ENCODE measurements at regions not wholly inside any gene's neighbourhood (a gene's known extent, or its start where the extent isn't known, plus 50 kb on each side); places are given as distances from the start of the nearest gene placed in this dataset.

GRCh38 chr3:117080872-117081271 lies 371.3 kb downstream of the TUSC7 start:
- in situ Hi-C loops (cut with MboI; ENCODE audit: low pct_ligation_motif_present in 1 of 4, low pct_unique_long_range_greater_than_20kb in 1 of 4, low sequenced_read_pairs in 3 of 4), result no loop called here
- TF ChIP-seq CTCF (IDR thresholded peaks at IDR 0.05), result no peak
- no peak for TF ChIP-seq POLR2AphosphoS5 (IDR thresholded peaks at IDR 0.05)
- TF ChIP-seq POLR2A (IDR thresholded peaks at IDR 0.05), result no peak
- TF ChIP-seq EP300 (IDR thresholded peaks at IDR 0.05; ENCODE audit: low read depth), result no peak
- H3K4me1 ChIP-seq, result no peaks in the 10 kb centered on the region
- H3K27ac ChIP-seq, result no peak overlapping the region
- H3K27me3 ChIP-seq, result no peaks in the 10 kb centered on the region
- DNase-seq, result no peak
- H3K36me3 ChIP-seq, result no peaks in the 10 kb centered on the region
- no peaks in the 10 kb centered on the region for H3K9me3 ChIP-seq
- WGBS, 2 donors (ENCODE audit: low coverage in 1 of 2), result 67 to 68% methylated on average over 1 to 2 of the region's 2 CpGs
- no peak overlapping the region for H3K4me3 ChIP-seq
- intact Hi-C loops (cut with DNase I; ENCODE audit: low total_unique reads), result no loop called here

DNA sequence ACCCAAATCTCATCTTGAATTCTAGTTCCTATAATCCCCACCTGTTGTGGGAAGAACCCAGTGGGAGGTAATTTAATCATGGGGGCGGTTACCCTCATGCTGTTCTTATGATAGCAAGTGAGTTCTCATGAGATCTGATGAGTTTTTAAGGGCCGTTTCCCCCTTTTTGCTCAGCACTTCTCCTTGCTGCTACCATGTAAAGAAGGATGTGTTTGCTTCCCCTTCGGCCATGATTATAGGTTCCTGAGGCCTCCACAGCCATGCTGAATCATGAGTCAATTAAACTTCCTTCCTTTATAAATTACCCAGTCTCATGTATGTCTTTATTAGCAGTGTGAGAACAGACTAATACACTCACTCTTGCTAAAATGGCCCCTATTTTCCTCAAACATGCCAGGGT lies 374.7 kb downstream of the TUSC7 start:
- H3K9me3 ChIP-seq, result no peaks in the 10 kb centered on the region
- intact Hi-C loops (cut with DNase I; ENCODE audit: low total_unique reads) (no loop called here), in situ Hi-C loops (cut with MboI; ENCODE audit: low pct_ligation_motif_present in 1 of 4, low pct_unique_long_range_greater_than_20kb in 1 of 4, low sequenced_read_pairs in 3 of 4) (no loop called here)
- no peak overlapping the region for H3K4me3 ChIP-seq
- 77% methylated on average over 3 of the region's 3 CpGs; no CpG with 5 or more reads in 1 of the 2 donors for WGBS, 2 donors (ENCODE audit: low coverage in 1 of 2)
- H3K36me3 ChIP-seq, result no peaks in the 10 kb centered on the region
- DNase-seq, result no peak
- H3K27ac ChIP-seq, result no peak overlapping the region
- H3K27me3 ChIP-seq, result no peaks in the 10 kb centered on the region
- TF ChIP-seq POLR2AphosphoS5 (IDR thresholded peaks at IDR 0.05), result no peak
- no peak for TF ChIP-seq POLR2A (IDR thresholded peaks at IDR 0.05)
- TF ChIP-seq CTCF (IDR thresholded peaks at IDR 0.05), result no peak
- no peak for TF ChIP-seq EP300 (IDR thresholded peaks at IDR 0.05; ENCODE audit: low read depth)
- H3K4me1 ChIP-seq, result no peaks in the 10 kb centered on the region

DNA sequence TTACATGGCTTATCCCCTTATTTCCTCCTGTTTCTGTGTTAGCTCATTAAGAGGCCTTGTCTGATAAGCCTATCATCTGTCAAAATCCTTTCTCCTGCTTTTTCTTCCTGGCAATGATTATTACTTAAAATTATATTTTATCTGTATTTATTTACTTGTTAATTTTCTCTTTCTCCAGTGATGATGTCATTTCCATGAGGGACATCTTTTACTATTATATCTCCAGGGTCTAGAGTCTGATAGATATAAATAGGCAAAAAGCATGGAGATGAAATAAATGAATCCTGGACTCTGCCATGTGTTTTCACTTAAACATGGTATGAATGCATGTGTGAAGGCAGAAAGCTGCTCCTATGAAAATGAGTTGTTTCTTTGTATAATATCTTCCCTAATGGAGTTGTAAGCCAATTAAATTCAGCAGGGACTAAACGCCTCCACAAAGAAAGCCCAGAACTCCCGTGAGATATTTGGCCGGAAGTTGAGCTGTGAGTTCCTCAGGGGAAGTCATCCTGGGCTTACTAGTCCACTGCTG lies 375.2 kb downstream of the TUSC7 start:
- no peak for TF ChIP-seq POLR2A (IDR thresholded peaks at IDR 0.05)
- no peak for TF ChIP-seq CTCF (IDR thresholded peaks at IDR 0.05)
- TF ChIP-seq POLR2AphosphoS5 (IDR thresholded peaks at IDR 0.05), result no peak
- TF ChIP-seq EP300 (IDR thresholded peaks at IDR 0.05; ENCODE audit: low read depth), result no peak
- no peak overlapping the region for H3K4me3 ChIP-seq
- WGBS, 2 donors (ENCODE audit: low coverage in 1 of 2), result 0% methylated on average over 3 of the region's 3 CpGs
- H3K36me3 ChIP-seq, result no peaks in the 10 kb centered on the region
- no peak overlapping the region for H3K27ac ChIP-seq
- no peaks in the 10 kb centered on the region for H3K4me1 ChIP-seq
- H3K27me3 ChIP-seq, result no peaks in the 10 kb centered on the region
- DNase-seq, result no peak
- in situ Hi-C loops (cut with MboI; ENCODE audit: low pct_ligation_motif_present in 1 of 4, low pct_unique_long_range_greater_than_20kb in 1 of 4, low sequenced_read_pairs in 3 of 4) (no loop called here), intact Hi-C loops (cut with DNase I; ENCODE audit: low total_unique reads) (no loop called here)
- H3K9me3 ChIP-seq, result no peaks in the 10 kb centered on the region

DNA sequence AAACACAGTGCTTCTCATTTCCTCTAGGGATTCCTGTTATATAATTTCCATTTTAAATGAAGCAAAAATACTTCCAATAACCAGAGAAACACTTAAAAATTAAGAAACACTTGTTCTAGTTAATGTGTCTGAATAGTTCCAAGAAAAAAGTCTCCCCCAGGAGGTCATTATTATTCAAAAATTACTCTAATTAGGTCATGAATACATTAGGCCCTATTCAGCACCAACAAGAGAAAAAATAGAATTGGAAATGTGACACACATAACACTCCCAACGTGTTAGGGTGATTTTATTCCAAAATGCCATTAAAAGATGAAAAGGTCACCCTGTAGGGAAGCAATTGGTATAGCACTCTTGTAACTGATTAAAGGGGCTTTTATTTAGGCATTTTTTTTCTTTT lies 382.1 kb downstream of the TUSC7 start:
- Histone ChIP-seq H3K4me1 (no peaks in the 10 kb centered on the region), H3K36me3 (no peaks in the 10 kb centered on the region), H3K27ac (no peak overlapping the region), H3K27me3 (no peaks in the 10 kb centered on the region), H3K4me3 (no peak overlapping the region), H3K9me3 (no peaks in the 10 kb centered on the region)
- whole genome bisulfite sequencing, 2 donors (ENCODE audit: low coverage in 1 of 2), result 36 to 59% methylated on average over 1 of the region's 1 CpG
- DNase-seq, result no peak
- intact Hi-C loops (cut with DNase I; ENCODE audit: low total_unique reads) (no loop called here), in situ Hi-C loops (cut with MboI; ENCODE audit: low pct_ligation_motif_present in 1 of 4, low pct_unique_long_range_greater_than_20kb in 1 of 4, low sequenced_read_pairs in 3 of 4) (no loop called here)
- TF ChIP-seq POLR2AphosphoS5 (IDR thresholded peaks at IDR 0.05) (no peak), POLR2A (IDR thresholded peaks at IDR 0.05) (no peak), EP300 (IDR thresholded peaks at IDR 0.05; ENCODE audit: low read depth) (no peak), CTCF (IDR thresholded peaks at IDR 0.05) (no peak)

Data from transverse colon (tissue), 4 donors.